KMS-11 (cell line): ENCODE measurements at regions not wholly inside any gene's neighbourhood (a gene's known extent, or its start where the extent isn't known, plus 50 kb on each side); places are given as distances from the start of the nearest gene placed in this dataset.

Source experiments
- H2AFZ ChIP-seq: fragments of 200-600 bp; sonication (generic); 2 replicates; pipeline ENCODE4 v1.6.1; 2016; ENCODE audit warnings: antibody characterized with exemption, mixed run types, low read depth
- H3K27ac ChIP-seq: fragments of 200-600 bp; sonication (generic); 2 replicates; pipeline ENCODE4 v1.6.1; 2016; ENCODE audit warnings: mild to moderate bottlenecking, mixed run types
- H3K27me3 ChIP-seq: fragments of 200-600 bp; sonication (generic); 2 replicates; pipeline ENCODE4 v1.6.1; 2017; ENCODE audit warnings: mild to moderate bottlenecking, low read depth, mixed run types, moderate library complexity; ENCODE audit not compliant: insufficient read depth
- H3K36me3 ChIP-seq: fragments of 200-600 bp; sonication (generic); 2 replicates; pipeline ENCODE4 v1.6.1; 2017; ENCODE audit warnings: mild to moderate bottlenecking, mixed run types; ENCODE audit not compliant: insufficient read depth
- H3K4me1 ChIP-seq: fragments of 200-600 bp; sonication (generic); 2 replicates; pipeline ENCODE4 v1.6.1; 2016; ENCODE audit warnings: mild to moderate bottlenecking, low read depth, mixed run types; ENCODE audit not compliant: poor library complexity, severe bottlenecking
- H3K4me2 ChIP-seq: fragments of 200-600 bp; sonication (generic); 2 replicates; pipeline ENCODE4 v1.7.0; 2016; ENCODE audit warnings: mild to moderate bottlenecking, mixed run types
- H3K4me3 ChIP-seq: fragments of 200-600 bp; sonication (generic); IDR thresholded peaks from 2 replicates; pipeline ENCODE4 v1.6.1; 2017; ENCODE audit warnings: low read depth, low read length, mixed read lengths; ENCODE audit not compliant: insufficient read depth
- H3K79me2 ChIP-seq: fragments of 200-600 bp; sonication (generic); 2 replicates; pipeline ENCODE4 v1.6.1; 2016; ENCODE audit warnings: low read depth, mixed run types; ENCODE audit not compliant: insufficient read depth
- H3K9ac ChIP-seq: fragments of 200-600 bp; sonication (generic); 2 replicates; pipeline ENCODE4 v1.6.1; 2016; ENCODE audit warnings: mild to moderate bottlenecking, mixed run types
- H4K20me1 ChIP-seq: fragments of 200-600 bp; sonication (generic); 2 replicates; pipeline ENCODE4 v1.6.1; 2016; ENCODE audit warnings: mild to moderate bottlenecking, mixed run types; ENCODE audit not compliant: insufficient read depth
- CTCF ChIP-seq: fragments of 200-600 bp; sonication (generic); conservative IDR thresholded peaks from 2 replicates; pipeline ENCODE4 v1.6.1; 2017; ENCODE audit warnings: low read depth, mild to moderate bottlenecking, antibody characterized with exemption, low read length, moderate library complexity, mixed read lengths

GRCh38 chr20:4459081-4459480 lies 210.0 kb upstream of the ADRA1D start:
- Histone ChIP-seq H3K27ac (no peak overlapping the region), H3K27me3 (no peaks in the 10 kb centered on the region), H3K9ac (no peak overlapping the region), H3K4me1 (no peaks in the 10 kb centered on the region), H3K4me2 (no peak overlapping the region), H3K79me2 (no peaks in the 10 kb centered on the region), H4K20me1 (no peaks in the 10 kb centered on the region), H3K36me3 (no peaks in the 10 kb centered on the region), H3K4me3 (no peak overlapping the region), H2AFZ (no peak overlapping the region)
- no peak for TF ChIP-seq CTCF

- Histone ChIP-seq H3K4me2 (no peak overlapping the region), H3K4me1 (no peaks in the 10 kb centered on the region)
Observed at GRCh38 chr20:4457566-4458543, 208.8 kb upstream of the ADRA1D start.

GRCh38 chr20:4455996-4456395 lies 206.9 kb upstream of the ADRA1D start:
- H3K27ac ChIP-seq, result no peak overlapping the region
- H3K79me2 ChIP-seq, result no peaks in the 10 kb centered on the region
- no peaks in the 10 kb centered on the region for H3K36me3 ChIP-seq
- no peak overlapping the region for H3K4me2 ChIP-seq
- no peak overlapping the region for H3K4me3 ChIP-seq
- H2AFZ ChIP-seq, result no peak overlapping the region
- H3K4me1 ChIP-seq, result no peaks in the 10 kb centered on the region
- H3K9ac ChIP-seq, result no peak overlapping the region
- H4K20me1 ChIP-seq, result no peaks in the 10 kb centered on the region
- TF ChIP-seq CTCF, result no peak
- H3K27me3 ChIP-seq, result no peaks in the 10 kb centered on the region

More at GRCh38 chr20:4457566-4458543, 208.8 kb upstream of the ADRA1D start:
- H3K27me3 ChIP-seq, result no peaks in the 10 kb centered on the region
- H3K79me2 ChIP-seq, result no peaks in the 10 kb centered on the region
- no peak for TF ChIP-seq CTCF
- H2AFZ ChIP-seq, result no peak overlapping the region
- H3K9ac ChIP-seq, result no peak overlapping the region
- H4K20me1 ChIP-seq, result no peaks in the 10 kb centered on the region
- H3K4me3 ChIP-seq, result no peak overlapping the region
- H3K27ac ChIP-seq, result no peak overlapping the region
- H3K36me3 ChIP-seq, result no peaks in the 10 kb centered on the region

GRCh38 chr20:4455301-4455701 lies 206.2 kb upstream of the ADRA1D start:
- H3K36me3 ChIP-seq, result no peaks in the 10 kb centered on the region
- H3K27ac ChIP-seq, result no peak overlapping the region
- no peaks in the 10 kb centered on the region for H3K27me3 ChIP-seq
- H3K9ac ChIP-seq, result no peak overlapping the region
- H3K4me3 ChIP-seq, result no peak overlapping the region
- H3K4me2 ChIP-seq, result no peak overlapping the region
- no peaks in the 10 kb centered on the region for H3K79me2 ChIP-seq
- no peaks in the 10 kb centered on the region for H4K20me1 ChIP-seq
- no peak overlapping the region for H2AFZ ChIP-seq
- TF ChIP-seq CTCF, result no peak
- no peaks in the 10 kb centered on the region for H3K4me1 ChIP-seq
